ENCODE measurements at regions not wholly inside any gene's neighbourhood (a gene's known extent, or its start where the extent isn't known, plus 50 kb on each side); places are given as distances from the start of the nearest gene placed in this dataset.

DNA sequence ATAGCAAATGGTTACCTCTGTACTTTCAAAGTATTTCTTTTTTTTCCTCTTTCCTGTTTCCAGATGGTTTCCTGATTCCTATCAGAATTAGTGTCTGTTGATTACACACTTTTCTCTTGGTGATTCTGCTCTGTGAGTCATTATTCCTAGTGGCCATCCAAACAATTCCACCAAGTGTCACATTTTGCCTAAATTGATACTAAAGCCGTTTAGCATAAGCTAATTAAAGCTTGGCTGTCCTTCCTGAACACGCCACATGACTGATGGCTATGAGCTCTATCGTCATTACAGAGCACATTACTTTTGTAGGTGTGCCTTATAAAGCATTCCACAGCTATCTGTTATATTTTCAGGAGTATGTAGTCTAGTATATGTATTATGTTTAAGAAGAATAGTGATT lies 671.2 kb downstream of the CDH8 start:
- Histone ChIP-seq H3K9ac (ENCODE audit: low read length) (no peak overlapping the region), H3K9me2 (replicated peaks; ENCODE audit: insufficient read depth, low read length) (no peaks in the 10 kb centered on the region), H3K4me2 (ENCODE audit: low read depth, low read length) (no peak overlapping the region), H3K4me1 (ENCODE audit: low read length) (peaks cover 6% of the 10 kb centered on the region), H2AFZ (ENCODE audit: low read length) (no peak overlapping the region), H4K20me1 (ENCODE audit: insufficient read depth, low read length) (no peaks in the 10 kb centered on the region), H3K27ac (ENCODE audit: low read length) (no peak overlapping the region), H3K9me3 (replicated peaks; ENCODE audit: insufficient read depth, low read length) (no peaks in the 10 kb centered on the region), H3F3A (ENCODE audit: insufficient read depth, low read length) (0 out of 2 replicates have a peak, but pooled peaks cover under 1% of the 10 kb centered on the region), H3K27me3 (replicated peaks; ENCODE audit: insufficient read depth, low read length) (no peaks in the 10 kb centered on the region), H3K4me3 (ENCODE audit: low read length) (no peak overlapping the region), H3K36me3 (replicated peaks; ENCODE audit: insufficient read depth, low read length) (no peaks in the 10 kb centered on the region), H3K79me2 (ENCODE audit: low read length) (no peaks in the 10 kb centered on the region)
- DNase-seq = no peak
- TF ChIP-seq EZH2phosphoT487 (IDR thresholded peaks at IDR 0.05; ENCODE audit: low read length) (no peak), EZH2 (optimal IDR thresholded peaks at IDR 0.05; ENCODE audit: low read depth, low read length) (no peak)
- TF ChIP-seq, protein P1, sequence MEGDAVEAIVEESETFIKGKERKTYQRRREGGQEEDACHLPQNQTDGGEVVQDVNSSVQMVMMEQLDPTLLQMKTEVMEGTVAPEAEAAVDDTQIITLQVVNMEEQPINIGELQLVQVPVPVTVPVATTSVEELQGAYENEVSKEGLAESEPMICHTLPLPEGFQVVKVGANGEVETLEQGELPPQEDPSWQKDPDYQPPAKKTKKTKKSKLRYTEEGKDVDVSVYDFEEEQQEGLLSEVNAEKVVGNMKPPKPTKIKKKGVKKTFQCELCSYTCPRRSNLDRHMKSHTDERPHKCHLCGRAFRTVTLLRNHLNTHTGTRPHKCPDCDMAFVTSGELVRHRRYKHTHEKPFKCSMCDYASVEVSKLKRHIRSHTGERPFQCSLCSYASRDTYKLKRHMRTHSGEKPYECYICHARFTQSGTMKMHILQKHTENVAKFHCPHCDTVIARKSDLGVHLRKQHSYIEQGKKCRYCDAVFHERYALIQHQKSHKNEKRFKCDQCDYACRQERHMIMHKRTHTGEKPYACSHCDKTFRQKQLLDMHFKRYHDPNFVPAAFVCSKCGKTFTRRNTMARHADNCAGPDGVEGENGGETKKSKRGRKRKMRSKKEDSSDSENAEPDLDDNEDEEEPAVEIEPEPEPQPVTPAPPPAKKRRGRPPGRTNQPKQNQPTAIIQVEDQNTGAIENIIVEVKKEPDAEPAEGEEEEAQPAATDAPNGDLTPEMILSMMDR (IDR thresholded peaks at IDR 0.05; ENCODE audit: low read length) = no peak

DNA sequence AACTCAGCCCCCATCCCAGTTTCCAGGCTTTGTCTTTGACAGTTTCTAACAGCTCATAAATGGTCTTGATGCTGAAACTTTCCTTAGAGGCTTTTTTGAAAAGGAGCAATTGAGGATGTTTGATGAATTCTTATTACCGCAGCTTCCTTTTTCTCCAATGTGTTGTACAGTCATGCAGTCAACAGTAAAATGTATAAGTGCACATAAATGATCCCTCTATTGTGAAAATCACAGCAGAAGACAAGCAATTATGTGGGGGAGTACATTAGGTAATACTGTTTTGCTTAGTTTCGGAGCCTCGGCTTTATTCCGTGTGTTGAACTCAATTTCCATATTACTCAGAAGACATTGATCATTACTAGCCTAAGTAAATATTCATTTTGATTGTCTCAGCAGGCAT lies 673.7 kb downstream of the CDH8 start:
- H3K36me3 ChIP-seq (replicated peaks; ENCODE audit: insufficient read depth, low read length) = no peaks in the 10 kb centered on the region
- no peak overlapping the region for H3K4me3 ChIP-seq (ENCODE audit: low read length)
- no peaks in the 10 kb centered on the region for H4K20me1 ChIP-seq (ENCODE audit: insufficient read depth, low read length)
- H3K4me1 ChIP-seq (ENCODE audit: low read length) = no peaks in the 10 kb centered on the region
- H3K27me3 ChIP-seq (replicated peaks; ENCODE audit: insufficient read depth, low read length) = no peaks in the 10 kb centered on the region
- no peaks in the 10 kb centered on the region for H3K9me2 ChIP-seq (replicated peaks; ENCODE audit: insufficient read depth, low read length)
- no peaks in the 10 kb centered on the region for H3F3A ChIP-seq (ENCODE audit: insufficient read depth, low read length)
- DNase-seq = no peak
- no peak for TF ChIP-seq EZH2 (optimal IDR thresholded peaks at IDR 0.05; ENCODE audit: low read depth, low read length)
- H3K79me2 ChIP-seq (ENCODE audit: low read length) = no peaks in the 10 kb centered on the region
- no peak overlapping the region for H2AFZ ChIP-seq (ENCODE audit: low read length)
- no peak overlapping the region for H3K4me2 ChIP-seq (ENCODE audit: low read depth, low read length)
- no peak overlapping the region for H3K9ac ChIP-seq (ENCODE audit: low read length)
- no peaks in the 10 kb centered on the region for H3K9me3 ChIP-seq (replicated peaks; ENCODE audit: insufficient read depth, low read length)
- no peak overlapping the region for H3K27ac ChIP-seq (ENCODE audit: low read length)

DNA sequence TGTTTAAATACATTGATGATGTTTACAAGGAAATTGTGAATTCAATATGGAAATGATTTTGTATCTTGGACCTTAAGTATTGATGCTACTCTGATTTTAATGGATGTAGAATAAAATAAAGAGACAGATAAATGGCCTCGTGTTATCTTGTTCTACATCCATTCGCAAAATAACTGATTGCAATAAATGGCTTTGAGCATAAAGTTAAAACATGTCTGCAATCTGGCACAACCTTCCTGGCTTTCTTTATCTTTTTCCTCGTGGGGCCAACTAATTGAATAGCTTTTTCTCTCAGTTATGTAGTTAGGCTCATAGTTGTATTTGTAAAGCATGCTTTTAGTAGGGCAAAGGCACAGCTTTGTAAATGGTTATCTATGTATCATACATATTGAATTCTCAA lies 691.4 kb downstream of the CDH8 start:
- Histone ChIP-seq H3K36me3 (replicated peaks; ENCODE audit: insufficient read depth, low read length) (no peaks in the 10 kb centered on the region), H3K4me3 (ENCODE audit: low read length) (no peak overlapping the region), H3K79me2 (ENCODE audit: low read length) (no peaks in the 10 kb centered on the region), H3F3A (ENCODE audit: insufficient read depth, low read length) (no peaks in the 10 kb centered on the region), H3K9ac (ENCODE audit: low read length) (no peak overlapping the region), H3K9me3 (replicated peaks; ENCODE audit: insufficient read depth, low read length) (no peaks in the 10 kb centered on the region), H2AFZ (ENCODE audit: low read length) (no peak overlapping the region), H3K27me3 (replicated peaks; ENCODE audit: insufficient read depth, low read length) (no peaks in the 10 kb centered on the region), H3K27ac (ENCODE audit: low read length) (no peak overlapping the region), H3K4me1 (ENCODE audit: low read length) (no peaks in the 10 kb centered on the region), H3K9me2 (replicated peaks; ENCODE audit: insufficient read depth, low read length) (no peaks in the 10 kb centered on the region), H4K20me1 (ENCODE audit: insufficient read depth, low read length) (no peaks in the 10 kb centered on the region), H3K4me2 (ENCODE audit: low read depth, low read length) (no peak overlapping the region)
- TF ChIP-seq, protein P1 (IDR thresholded peaks at IDR 0.05; ENCODE audit: low read length) = no peak
- TF ChIP-seq EZH2 (optimal IDR thresholded peaks at IDR 0.05; ENCODE audit: low read depth, low read length) = no peak
- TF ChIP-seq EZH2phosphoT487 (IDR thresholded peaks at IDR 0.05; ENCODE audit: low read length) = no peak
- DNase-seq = no peak

DNA sequence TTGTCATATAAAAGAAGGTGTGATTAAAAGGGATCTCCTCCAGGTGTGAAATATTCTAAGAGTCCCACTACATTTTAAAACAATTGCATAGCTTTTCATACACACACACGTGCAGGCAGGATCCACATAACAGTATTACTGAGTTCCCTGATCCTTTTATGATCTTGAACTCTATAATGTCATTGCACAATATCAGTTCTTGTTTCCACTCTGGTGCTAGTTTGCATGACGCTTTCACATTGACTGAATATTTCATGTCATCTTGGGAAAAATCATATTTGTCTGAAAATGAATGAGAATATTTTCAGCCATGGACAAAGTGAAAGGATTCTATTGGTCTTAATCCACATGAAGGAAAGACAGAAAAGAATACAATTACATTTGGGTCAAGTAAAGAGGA lies 703.8 kb downstream of the CDH8 start:
- Histone ChIP-seq H3K9me3 (replicated peaks; ENCODE audit: insufficient read depth, low read length) (no peaks in the 10 kb centered on the region), H3K27ac (ENCODE audit: low read length) (no peak overlapping the region), H3F3A (ENCODE audit: insufficient read depth, low read length) (no peaks in the 10 kb centered on the region), H3K79me2 (ENCODE audit: low read length) (no peaks in the 10 kb centered on the region), H3K9ac (ENCODE audit: low read length) (no peak overlapping the region), H3K36me3 (replicated peaks; ENCODE audit: insufficient read depth, low read length) (no peaks in the 10 kb centered on the region), H2AFZ (ENCODE audit: low read length) (no peak overlapping the region), H3K4me3 (ENCODE audit: low read length) (no peak overlapping the region), H3K4me1 (ENCODE audit: low read length) (no peaks in the 10 kb centered on the region), H3K4me2 (ENCODE audit: low read depth, low read length) (no peak overlapping the region), H3K9me2 (replicated peaks; ENCODE audit: insufficient read depth, low read length) (no peaks in the 10 kb centered on the region), H4K20me1 (ENCODE audit: insufficient read depth, low read length) (no peaks in the 10 kb centered on the region), H3K27me3 (replicated peaks; ENCODE audit: insufficient read depth, low read length) (no peaks in the 10 kb centered on the region)
- no peak for DNase-seq
- no peak for TF ChIP-seq EZH2 (optimal IDR thresholded peaks at IDR 0.05; ENCODE audit: low read depth, low read length)
- TF ChIP-seq, protein P1 (IDR thresholded peaks at IDR 0.05; ENCODE audit: low read length) = no peak
- no peak for TF ChIP-seq EZH2phosphoT487 (IDR thresholded peaks at IDR 0.05; ENCODE audit: low read length)
